Left cardiac atrium (tissue), 4 donors: ENCODE measurements at regions not wholly inside any gene's neighbourhood (a gene's known extent, or its start where the extent isn't known, plus 50 kb on each side); places are given as distances from the start of the nearest gene placed in this dataset.
"Not testable (repeated sequence)": the region's sequence is repeated elsewhere in the genome, so short reads cannot be mapped to it uniquely, and the experiment has no call there.

Experiments used
- ATAC-seq, 2 donors: fragments of 200-7000 bp; cut with Tn5 transposase; one replicate each; pipeline ENCODE4 v1.9.1; 2020; ENCODE audit warnings: mild to moderate bottlenecking in 2 of 2, moderate library complexity in 2 of 2
- DNase-seq: peaks from one replicate; pipeline ENCODE4 v3.0.0-alpha.2; 2020
- intact Hi-C, 2 donors: fragments of 100-400 bp; cut with DNase I; formaldehyde crosslinking; loops; one replicate each; pipeline versions ENCODE4 v1.14.1 to v1.15.1; 2022 to 2023
- donor health status: DM: no; HTN: yes; CAD: no.
- donor health status: DM: no; HTN: yes; CAD: no; lungs with severe emphysema.
- donor health status: DM: yes; HTN: yes; CAD: no.
- donor health status: Dilated cardiomyopathy.

DNA sequence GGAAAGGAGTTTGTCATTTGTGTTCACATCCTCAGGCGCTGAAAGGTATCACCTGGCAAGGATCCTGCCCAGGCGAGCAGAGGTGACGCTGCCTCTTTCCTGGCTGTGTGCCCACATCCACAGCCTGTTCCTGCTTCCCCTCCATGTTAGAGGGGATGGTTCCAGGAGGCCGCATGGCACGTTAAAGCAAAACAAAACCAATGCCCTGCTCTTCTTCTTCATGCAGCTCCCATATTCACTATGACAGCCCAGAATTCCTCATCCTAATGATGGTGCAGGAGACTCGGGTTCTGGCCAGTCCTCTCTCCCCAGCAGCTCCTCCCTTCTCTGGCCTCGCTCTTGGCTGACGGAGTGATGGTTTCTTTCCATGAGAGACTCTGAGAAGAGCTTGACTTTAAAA, 678.5 kb upstream of the ANKRD30A start:
- ATAC-seq, result peak; percentile 70 to 80
- intact Hi-C loops, result loop anchor here in 1 of 2 donors (10.0 kb wide), 1 partner anchor 282 kb away; no protein-coding TSS in a partner anchor
- DNase-seq, result peak; percentile 82

DNA sequence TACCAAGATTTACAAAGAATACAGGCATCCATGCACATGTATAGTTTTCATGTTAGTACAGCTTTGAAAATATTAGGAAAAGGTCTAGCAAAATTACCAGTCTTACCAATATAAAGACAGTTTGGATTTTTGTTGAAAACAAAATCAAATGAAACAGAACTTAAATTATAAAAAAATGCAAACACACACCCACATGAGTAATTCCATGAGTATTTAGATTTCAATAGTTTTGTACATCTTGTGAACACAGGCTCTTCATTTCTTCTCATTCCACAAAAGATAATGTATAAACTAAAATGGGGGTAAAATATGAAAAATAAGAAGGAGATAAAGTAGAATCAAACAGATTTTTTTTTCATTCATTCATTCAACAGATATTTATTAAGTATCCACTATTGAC, 682.2 kb upstream of the ANKRD30A start:
- DNase-seq, result no peak
- intact Hi-C loops, result loop anchor here in 1 of 2 donors (10.0 kb wide), 1 partner anchor 278 kb away; no protein-coding TSS in a partner anchor
- no peak for ATAC-seq

DNA sequence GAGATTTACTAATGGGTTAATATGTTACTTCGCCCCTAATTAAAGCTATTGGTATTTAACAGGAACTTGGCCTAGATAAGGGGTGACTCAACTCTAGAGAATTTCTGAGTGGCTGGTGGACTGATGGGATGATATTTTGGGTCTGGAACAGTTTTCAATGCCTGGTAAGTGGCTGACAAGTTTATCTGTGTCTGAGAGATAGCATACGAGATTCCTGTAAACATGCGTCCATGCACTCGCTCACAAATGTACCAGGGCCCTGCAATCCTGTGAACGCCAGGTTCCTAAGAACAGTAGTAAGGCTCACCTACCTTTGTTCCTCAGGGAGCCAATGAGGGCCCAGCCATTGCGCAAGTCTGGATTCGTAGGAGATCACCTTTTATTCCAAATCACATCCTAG, 683.8 kb upstream of the ANKRD30A start:
- intact Hi-C loops, result loop anchor here in 1 of 2 donors (10.0 kb wide), 1 partner anchor 277 kb away; no protein-coding TSS in a partner anchor
- peak; percentile 46 for DNase-seq
- peak; percentile 88 to 94 for ATAC-seq

DNA sequence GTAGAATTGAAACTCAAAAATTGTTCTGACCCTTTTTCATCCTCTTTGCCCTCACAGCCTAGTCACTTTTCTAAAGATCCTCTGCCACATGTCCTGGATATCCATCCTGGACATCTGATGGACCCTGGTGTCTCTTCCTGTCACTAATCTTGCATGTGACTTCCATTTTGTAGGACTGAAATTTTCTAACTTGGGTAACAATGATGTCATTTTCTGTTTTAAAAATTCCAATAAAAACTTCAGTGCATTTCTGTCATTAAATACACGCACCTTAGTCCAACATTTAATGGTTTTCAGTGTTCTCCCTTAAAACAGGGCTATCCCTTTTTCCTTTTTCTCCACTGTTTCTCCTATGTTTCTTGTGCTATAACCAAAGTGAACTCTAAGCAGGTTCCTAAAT, 684.9 kb upstream of the ANKRD30A start:
- DNase-seq (no peak), ATAC-seq (no peak)
- intact Hi-C loops, result loop anchor here in 1 of 2 donors (10.0 kb wide), 1 partner anchor 276 kb away; no protein-coding TSS in a partner anchor

DNA sequence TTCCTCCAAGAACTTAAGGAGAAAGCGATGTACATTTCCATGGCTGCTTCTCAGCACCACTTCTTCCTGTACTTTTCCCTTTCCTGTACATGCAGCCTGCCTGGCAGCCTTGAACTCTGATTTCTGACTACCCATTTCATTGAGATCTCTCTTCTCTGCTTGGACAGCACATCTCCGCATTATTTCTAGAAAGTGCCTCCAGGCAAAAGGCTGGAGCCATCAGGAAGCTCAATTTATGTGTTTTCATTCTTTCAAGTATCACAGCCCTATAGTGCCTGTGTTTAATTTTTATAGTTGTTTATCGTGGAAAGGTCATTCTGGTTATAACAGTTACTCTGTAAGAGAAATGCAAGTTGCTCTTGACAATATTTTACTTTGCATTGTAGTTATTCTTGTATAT, 688.0 kb upstream of the ANKRD30A start:
- no peak for ATAC-seq
- intact Hi-C loops, result no loop called here
- DNase-seq, result no peak

DNA sequence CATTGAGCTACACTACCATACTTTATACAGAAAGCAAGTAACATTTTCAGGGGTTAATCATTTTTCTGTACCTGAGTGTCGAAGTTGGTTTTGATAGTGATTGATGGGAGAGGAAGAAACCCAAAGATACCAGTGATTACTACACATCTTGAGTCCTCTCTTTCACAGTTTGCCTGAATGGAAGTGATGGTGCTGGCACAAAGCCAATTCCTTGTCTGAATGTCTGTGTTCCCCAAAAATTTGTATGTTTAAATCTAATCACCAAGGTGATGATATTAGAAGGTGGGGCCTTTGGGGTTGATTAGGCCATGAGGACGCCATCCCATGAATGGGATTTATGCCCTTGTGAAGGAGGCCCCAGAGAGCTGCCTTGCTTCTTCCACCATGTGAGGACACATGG, 696.9 kb upstream of the ANKRD30A start:
- no peak for DNase-seq
- no peak for ATAC-seq
- intact Hi-C loops, result no loop called here

DNA sequence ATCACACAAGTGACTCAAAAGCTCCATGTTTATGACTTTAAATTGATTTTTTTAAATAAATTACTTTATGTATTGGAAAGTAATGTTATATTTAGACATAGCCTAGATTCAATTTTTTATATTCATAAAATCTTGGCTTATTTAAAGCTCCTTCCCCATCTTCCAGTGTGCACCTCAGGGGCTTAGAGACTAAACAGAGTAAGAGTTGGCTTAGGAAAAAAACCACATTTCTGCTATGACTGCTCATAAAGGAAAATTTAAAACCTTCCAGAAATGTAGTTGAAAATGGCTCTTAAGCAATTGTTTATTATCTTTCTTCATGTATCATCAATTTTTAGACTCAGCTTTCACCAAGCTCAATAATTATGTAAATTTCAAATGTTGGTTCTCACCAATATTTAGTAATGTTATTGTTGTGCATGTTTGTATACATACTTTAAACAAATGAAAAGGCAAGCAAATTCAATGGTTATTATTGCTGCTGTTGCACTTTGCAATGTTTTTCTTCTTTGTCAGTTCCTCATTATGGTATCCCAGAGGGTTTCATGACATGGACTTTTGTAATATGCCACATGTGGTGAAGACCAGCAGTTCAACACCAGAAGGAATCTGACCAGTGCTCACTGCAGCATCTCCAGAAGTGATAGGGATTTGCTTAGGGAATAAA, 700.1 kb upstream of the ANKRD30A start:
- intact Hi-C loops, result no loop called here
- ATAC-seq (no peak), DNase-seq (no peak)

DNA sequence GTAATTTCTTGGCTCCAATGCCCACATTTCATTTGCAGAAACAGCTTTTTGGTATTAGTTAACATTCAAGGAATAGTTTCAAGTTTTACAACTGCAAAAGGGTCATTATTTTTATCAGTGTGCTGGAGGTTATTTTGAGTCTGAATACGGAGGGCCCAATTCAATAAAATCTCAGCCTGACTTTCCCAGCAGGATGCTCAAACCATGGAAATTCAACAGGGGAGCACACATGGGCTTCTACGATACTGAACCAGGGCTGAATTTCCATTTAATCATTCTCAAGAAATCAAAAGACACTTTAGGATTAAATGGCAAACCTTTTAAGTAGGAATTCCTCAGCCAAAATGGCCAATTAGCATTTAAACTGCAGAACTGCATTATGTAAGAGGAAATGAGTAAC, 700.9 kb upstream of the ANKRD30A start:
- DNase-seq, result no peak
- intact Hi-C loops, result no loop called here
- no peak for ATAC-seq

DNA sequence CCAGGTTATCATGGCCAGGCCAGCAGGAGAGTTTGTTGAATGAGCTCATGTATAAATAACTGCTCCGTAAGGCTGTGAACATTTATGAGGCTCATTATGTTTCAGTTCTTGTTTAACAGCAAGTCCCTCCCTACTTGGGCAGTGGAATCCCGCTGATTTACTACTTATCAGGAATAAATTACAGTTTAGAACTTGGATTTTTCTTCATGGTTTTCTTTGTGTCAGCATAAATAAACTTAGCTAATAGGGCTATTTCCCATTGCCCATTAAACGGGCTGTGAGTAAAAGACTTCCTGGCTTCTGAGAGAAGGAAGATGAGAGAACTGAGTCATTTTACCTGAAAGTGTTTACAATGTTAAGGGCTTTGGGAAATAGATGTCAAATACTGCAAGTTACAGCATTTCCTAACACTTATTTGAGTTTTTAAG, 701.6 kb upstream of the ANKRD30A start:
- DNase-seq (no peak), ATAC-seq (no peak)
- intact Hi-C loops, result no loop called here

DNA sequence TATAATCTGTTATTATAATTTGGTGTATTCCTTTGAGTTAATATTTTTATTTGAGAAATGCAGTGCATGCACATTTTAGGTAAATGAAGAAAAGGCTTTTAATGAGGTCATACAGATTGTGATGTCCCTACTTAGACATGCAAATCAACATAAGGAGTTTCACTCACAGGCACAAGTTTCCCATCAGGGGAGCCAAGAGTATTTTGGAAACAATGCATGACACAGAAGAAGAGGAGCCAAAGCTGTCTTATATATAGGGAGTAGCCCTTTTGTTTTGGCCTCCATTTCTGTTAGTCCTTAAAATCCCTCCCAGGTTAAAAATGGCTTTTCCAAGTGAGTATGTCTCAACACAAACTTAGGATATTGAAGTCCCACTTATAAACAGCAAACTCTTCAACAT, 703.4 kb upstream of the ANKRD30A start:
- ATAC-seq (no peak), DNase-seq (no peak)
- intact Hi-C loops, result no loop called here

DNA sequence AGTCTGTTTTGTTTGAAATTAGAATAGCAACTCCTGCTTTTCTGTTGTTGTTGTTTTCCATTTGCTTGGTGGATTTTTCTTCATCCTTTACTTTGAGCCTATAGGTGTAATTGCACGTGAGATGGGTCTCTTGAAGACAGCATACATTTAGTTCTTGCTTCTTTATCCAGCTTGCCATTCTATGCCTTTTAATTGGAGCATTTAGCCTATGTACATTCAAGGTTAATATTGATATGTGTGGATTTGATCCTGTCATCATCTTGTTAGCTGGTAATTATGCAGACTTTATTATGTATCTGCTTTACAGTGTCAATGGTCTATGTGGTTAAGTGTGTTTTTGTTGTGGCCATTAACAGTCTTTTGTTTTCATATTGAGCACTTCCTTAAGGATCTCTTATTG, 708.9 kb upstream of the ANKRD30A start:
- DNase-seq, result no peak
- no peak for ATAC-seq
- intact Hi-C loops, result no loop called here

DNA sequence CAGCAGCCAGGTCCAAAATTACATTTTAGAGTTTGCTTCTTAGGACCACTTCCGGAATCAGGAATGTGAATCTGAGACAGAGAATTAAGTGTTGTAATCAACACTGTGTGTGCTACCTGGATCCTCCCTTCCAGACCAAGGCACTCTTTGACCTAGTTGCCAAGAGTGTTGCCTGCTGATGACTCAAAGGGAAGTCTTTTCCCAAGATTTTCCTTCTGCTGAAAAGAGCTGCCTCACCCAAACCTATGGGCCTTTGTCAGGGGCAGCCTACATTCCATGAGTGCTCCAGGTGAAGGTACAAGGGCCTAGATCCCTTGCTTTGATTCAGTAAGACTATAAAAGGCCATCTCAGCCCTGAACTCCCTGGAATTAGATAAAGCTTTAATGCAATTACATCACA, 712.5 kb upstream of the ANKRD30A start:
- DNase-seq, result no peak
- ATAC-seq, result peak in 1 of 2 donors; percentile 54
- intact Hi-C loops, result no loop called here

DNA sequence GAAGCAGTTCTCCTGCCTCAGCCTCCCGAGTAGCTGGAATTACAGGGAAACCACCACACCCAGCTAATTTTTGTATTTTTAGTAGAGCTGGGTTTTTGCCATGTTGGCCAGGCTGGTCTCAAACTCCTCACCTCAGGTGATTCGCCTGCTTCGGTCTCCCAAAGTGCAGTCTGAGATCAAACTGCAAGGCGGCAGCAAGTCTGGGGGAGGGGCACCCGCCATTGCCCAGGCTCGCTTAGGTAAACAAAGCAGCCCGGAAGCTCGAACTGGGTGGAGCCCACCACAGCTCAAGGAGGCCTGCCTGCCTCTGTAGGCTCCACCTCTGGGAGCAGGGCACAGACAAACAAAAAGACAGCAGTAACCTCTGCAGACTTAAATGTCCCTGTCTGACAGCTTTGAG, 725.2 kb upstream of the ANKRD30A start:
- DNase-seq, ATAC-seq, intact Hi-C loops: not testable (repeated sequence)

DNA sequence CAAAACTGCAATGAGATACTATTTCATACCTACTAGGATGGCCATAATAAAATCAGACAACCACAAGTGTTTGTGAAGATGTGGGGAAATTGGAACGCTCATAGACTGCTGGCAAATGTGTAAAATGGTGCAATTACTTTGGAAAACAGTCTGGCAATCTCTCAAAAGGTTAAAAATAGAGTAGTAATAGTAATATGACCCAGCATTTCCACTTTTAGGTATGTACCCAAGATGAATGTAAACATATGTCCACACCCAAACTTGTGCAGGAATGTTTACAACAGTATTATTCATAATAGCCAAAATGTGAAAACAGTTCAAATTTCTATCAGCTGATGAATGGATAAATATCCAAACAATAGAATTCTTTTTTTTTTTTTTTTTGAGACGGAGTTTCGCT, 731.6 kb upstream of the ANKRD30A start:
- no peak for ATAC-seq
- intact Hi-C loops, result no loop called here
- DNase-seq, result no peak

DNA sequence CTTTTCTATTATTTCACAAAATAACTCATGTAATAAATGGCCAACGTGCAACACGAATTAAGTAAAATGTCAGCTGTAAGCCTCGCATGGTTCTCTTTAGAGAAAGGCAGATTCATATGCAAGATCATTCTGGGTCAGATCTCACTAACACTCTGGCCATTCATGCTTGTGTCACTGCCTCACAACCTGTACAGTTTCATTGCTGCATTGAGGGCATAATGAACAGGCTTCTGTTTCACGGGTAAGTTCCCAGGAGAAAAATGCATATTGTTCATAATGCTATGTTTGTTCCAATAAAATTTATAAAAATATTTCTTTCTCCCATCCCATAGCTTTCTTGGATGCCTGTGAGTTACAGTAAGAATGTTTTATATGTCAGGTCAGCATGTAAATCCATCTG, 734.0 kb upstream of the ANKRD30A start:
- DNase-seq (no peak), ATAC-seq (no peak)
- intact Hi-C loops, result no loop called here

DNA sequence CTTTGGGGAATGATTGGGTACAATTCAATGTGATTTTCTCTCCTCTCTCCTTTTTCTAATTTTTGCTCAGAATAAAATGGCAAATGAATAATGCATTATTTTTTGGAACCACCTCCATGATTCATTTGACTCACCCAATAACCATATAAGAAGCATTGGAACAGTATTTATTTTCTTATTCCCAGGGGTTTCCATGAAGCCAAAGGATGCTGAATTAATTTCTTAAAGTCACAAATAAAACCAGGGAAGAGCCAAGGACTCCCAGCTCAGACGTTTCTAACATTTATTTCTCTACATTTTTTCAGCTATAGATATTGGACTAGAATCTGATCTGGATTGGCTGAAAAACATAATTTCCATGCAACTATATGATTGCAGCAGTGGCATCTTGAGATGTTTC, 735.2 kb upstream of the ANKRD30A start:
- DNase-seq (no peak), ATAC-seq (no peak)
- intact Hi-C loops, result no loop called here

DNA sequence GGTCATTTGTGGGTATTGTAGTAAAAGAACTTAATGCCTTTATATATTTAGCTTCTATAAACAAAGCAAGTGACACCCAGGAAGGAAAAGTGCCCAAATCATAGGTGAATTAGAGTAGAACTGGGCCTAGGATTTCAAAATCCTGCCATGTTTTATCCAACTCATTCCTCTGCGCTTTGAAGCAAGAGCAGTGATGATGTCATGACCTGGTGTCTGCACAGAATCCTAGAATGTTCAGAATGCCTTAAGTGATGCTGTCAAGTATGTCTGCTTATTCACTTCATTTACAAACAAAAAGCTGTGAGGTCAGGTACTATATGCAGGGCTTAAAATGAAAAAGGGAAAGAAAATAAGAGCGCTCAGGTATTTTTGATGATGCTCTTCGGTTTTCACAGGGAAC, 737.2 kb upstream of the ANKRD30A start:
- ATAC-seq (no peak), DNase-seq (no peak)
- intact Hi-C loops, result no loop called here

DNA sequence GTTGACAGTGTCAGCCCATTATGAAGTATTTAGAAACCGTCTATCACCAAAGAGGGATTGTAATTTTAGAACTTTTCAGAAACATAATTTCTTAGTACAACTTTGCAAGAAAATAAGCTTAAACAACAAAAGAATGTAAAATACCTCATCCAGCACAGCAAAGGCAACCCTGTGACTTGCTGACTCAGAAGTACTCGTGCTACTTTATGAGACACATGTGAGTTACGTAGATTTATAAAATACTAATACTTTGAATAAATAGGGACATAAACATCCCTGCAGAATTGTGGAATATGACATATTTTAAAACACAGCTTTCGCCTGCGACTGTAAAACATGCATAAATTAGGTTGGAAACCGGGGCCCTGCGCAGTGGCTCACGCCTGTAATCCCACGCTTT, 739.7 kb upstream of the ANKRD30A start:
- intact Hi-C loops, result no loop called here
- DNase-seq (no peak), ATAC-seq (no peak)

DNA sequence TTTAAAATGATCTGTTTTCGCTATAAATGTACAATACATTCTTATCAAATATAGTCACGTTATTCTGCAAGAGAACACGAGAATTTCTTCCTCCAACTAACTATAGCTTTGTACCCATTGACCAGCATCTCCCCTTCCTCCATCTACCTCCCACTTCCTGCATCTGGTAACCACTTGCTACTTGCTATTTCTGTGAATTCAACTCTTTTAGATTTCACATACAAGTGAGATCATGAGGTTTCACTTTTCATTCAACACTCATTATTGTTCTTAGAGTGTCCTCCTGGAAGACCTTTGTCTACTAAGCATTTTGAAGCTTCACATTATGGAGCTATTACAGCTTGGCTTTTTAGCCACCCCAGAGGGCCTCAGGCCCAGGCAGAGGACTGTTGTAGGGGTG, 741.3 kb upstream of the FZD8 start:
- ATAC-seq, result no peak
- DNase-seq, result no peak
- intact Hi-C loops, result no loop called here

DNA sequence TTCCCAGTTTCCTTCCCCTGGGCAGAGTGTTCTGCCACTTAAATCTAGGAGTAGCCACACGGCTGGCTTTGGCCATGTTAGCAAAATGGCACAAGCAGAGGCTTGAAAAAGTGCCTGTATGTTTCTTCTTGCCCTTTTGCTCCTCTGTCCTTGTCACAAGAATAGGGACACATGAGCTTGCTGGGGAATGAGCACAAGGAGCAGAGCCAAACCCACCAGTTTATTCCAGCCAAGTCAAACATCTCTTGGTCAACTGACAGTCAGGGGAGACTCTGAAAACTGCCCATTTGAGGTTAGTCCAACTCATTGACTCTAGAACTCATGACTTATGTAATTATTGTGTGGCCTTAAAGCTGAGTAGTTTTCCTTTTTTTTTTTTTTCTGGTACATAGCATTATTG, 739.7 kb upstream of the FZD8 start:
- DNase-seq (no peak), ATAC-seq (peak in 1 of 2 donors; percentile 53)
- intact Hi-C loops, result no loop called here

DNA sequence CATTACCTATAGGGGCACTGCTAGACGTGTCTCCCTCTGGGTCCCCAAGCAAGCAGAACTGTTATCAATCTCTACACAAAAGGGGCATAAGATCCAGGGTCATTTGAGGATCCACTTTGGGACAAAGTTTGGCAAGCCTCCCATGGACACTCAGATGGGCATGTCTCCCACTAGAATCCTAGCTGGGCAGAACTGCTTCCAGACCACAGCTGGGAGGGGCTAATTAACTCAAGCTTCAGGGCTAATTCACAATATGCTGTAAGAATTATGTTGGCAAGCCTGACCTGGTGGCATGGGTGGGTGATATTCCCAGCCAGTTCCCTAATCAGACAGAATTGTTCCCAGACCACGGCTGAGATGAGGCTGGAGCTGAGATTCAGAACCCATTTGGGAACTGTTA, 738.4 kb upstream of the FZD8 start:
- DNase-seq, result no peak
- intact Hi-C loops, result no loop called here
- ATAC-seq, result peak in 1 of 2 donors; percentile 63

DNA sequence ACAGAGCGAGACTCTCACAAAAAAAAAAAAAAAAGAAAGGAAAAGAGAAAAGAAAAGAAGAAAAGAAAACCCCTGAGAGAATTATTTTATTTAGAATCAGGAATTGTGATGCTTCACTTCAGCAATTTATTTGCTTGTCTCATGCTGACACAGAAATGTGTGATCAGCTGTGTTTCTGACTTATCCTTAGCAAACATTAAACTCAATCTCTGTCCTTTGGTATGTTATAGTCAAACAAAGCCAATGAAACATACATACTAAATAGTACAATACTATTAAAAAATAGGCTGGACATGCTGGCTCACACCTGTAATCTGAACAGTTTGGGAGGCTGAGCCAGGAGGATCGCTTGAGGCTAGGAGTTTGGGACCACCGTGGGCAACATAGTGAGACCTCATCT, 733.0 kb upstream of the FZD8 start:
- ATAC-seq (no peak), DNase-seq (no peak)
- intact Hi-C loops, result no loop called here
